PC-3 (cell line): ENCODE measurements at regions not wholly inside any gene's neighbourhood (a gene's known extent, or its start where the extent isn't known, plus 50 kb on each side); places are given as distances from the start of the nearest gene placed in this dataset.
"Not testable (repeated sequence)": the region's sequence is repeated elsewhere in the genome, so short reads cannot be mapped to it uniquely, and the experiment has no call there.

ENCODE experiments used
- ATAC-seq: fragments of 200-7000 bp; cut with Tn5 transposase; 2 replicates; pipeline ENCODE4 v1.9.1; 2020; ENCODE audit warnings: mild to moderate bottlenecking, moderate library complexity
- BruUV-seq: library from RNA; stranded (reverse); fragments of 400-500 nt; replicated peaks from 2 replicates; lab custom pipeline; 2021; lab: Mats Ljungman, UMichigan
- CTCF ChIA-PET: fragments of 300-600 bp; sonication (Branson Sonifier 250); formaldehyde crosslinking; loops from one replicate; lab custom pipeline; 2022; ENCODE audit warnings: antibody characterized with exemption; lab: Charles Lee
- POLR2A ChIA-PET: fragments of 300-600 bp; sonication (Branson Sonifier 250); formaldehyde crosslinking; loops from one replicate; lab custom pipeline; 2022; ENCODE audit warnings: antibody characterized with exemption; ENCODE audit not compliant: unreplicated experiment; lab: Charles Lee
- DNase-seq: peaks from one replicate; pipeline ENCODE4 v3.0.0-alpha.2; 2015
- H2AFZ ChIP-seq: fragments of 300-600 bp; sonication (generic); 2 replicates; pipeline ENCODE4 v1.6.0; 2016; ENCODE audit warnings: antibody characterized with exemption, low read length
- H3F3A ChIP-seq: fragments of 300-600 bp; sonication (generic); one replicate; pipeline ENCODE4 v1.6.0; 2017; ENCODE audit warnings: antibody characterized with exemption, low read length, control low read depth, mild to moderate bottlenecking; ENCODE audit not compliant: unreplicated experiment
- H3K27ac ChIP-seq: fragments of 300-600 bp; sonication (generic); 2 replicates; pipeline ENCODE4 v1.5.1; 2016; ENCODE audit warnings: mild to moderate bottlenecking, low read length
- H3K27me3 ChIP-seq: fragments of 300-600 bp; sonication (generic); 2 replicates; pipeline ENCODE4 v1.6.1; 2016; ENCODE audit warnings: low read length, mixed read lengths
- H3K36me3 ChIP-seq: fragments of 300-600 bp; sonication (generic); 2 replicates; pipeline ENCODE4 v1.6.1; 2016; ENCODE audit warnings: low read depth, mixed run types, low read length, mixed read lengths
- H3K4me1 ChIP-seq: fragments of 300-600 bp; sonication (generic); 2 replicates; pipeline ENCODE4 v1.5.1; 2016; ENCODE audit warnings: low read length; ENCODE audit not compliant: insufficient read depth
- H3K4me2 ChIP-seq: fragments of 300-600 bp; sonication (generic); 2 replicates; pipeline ENCODE4 v1.6.0; 2016; ENCODE audit warnings: low read length
- H3K4me3 ChIP-seq: fragments of 300-600 bp; sonication (generic); 2 replicates; pipeline ENCODE4 v1.5.1; 2016; ENCODE audit warnings: mild to moderate bottlenecking, low read length, mixed read lengths
- H3K79me2 ChIP-seq: fragments of 300-600 bp; sonication (generic); 2 replicates; pipeline ENCODE4 v1.6.1; 2017; ENCODE audit warnings: low read length, mixed read lengths
- H3K9ac ChIP-seq: fragments of 300-600 bp; sonication (generic); 2 replicates; pipeline ENCODE4 v1.6.0; 2016; ENCODE audit warnings: mild to moderate bottlenecking, low read length
- H3K9me2 ChIP-seq: fragments of 300-600 bp; sonication (generic); replicated peaks from 2 replicates; pipeline ENCODE4 v1.6.1; 2016; ENCODE audit warnings: mixed run types, low read length, mixed read lengths
- H3K9me3 ChIP-seq: fragments of 300-600 bp; sonication (generic); 2 replicates; pipeline ENCODE4 v1.6.1; 2016; ENCODE audit warnings: low read length, mixed read lengths
- H4K20me1 ChIP-seq: fragments of 300-600 bp; sonication (generic); 2 replicates; pipeline ENCODE4 v1.6.1; 2016; ENCODE audit warnings: low read length, mixed read lengths
- CTCF ChIP-seq: fragments of 300-600 bp; sonication (generic); conservative IDR thresholded peaks from 2 replicates; pipeline ENCODE4 v1.5.1; 2017; ENCODE audit warnings: antibody characterized with exemption, low read depth, mild to moderate bottlenecking, low read length
- EZH2 ChIP-seq: fragments of 300-600 bp; sonication (generic); IDR thresholded peaks from one replicate; pipeline ENCODE4 v1.6.1; 2017; ENCODE audit warnings: antibody characterized with exemption, mild to moderate bottlenecking, low read length; ENCODE audit not compliant: unreplicated experiment
- EZH2phosphoT487 ChIP-seq: fragments of 300-600 bp; sonication (generic); IDR thresholded peaks from 2 replicates; pipeline ENCODE4 v1.6.1; 2018; ENCODE audit warnings: mild to moderate bottlenecking, antibody characterized with exemption, low read length, borderline replicate concordance
- intact Hi-C: fragments of 100-400 bp; cut with micrococcal nuclease; formaldehyde crosslinking; loops from 2 replicates; pipeline ENCODE4 v1.9.0; 2023

GRCh38 chr10:91742229-91742628 lies 56.0 kb upstream of the TNKS2 start:
- no TSS peak for BruUV-seq

GRCh38 chr10:91741356-91741755 lies 56.9 kb upstream of the TNKS2 start:
- no TSS peak for BruUV-seq
- no peaks in the 10 kb centered on the region for H3K4me1 ChIP-seq
- H3K79me2 ChIP-seq = no peaks in the 10 kb centered on the region
- no peaks in the 10 kb centered on the region for H3K36me3 ChIP-seq
- ChIA-PET CTCF (no interaction called here), POLR2A (no interaction called here)
- H4K20me1 ChIP-seq = no peaks in the 10 kb centered on the region
- H3K9me2 ChIP-seq = no peaks in the 10 kb centered on the region
- TF ChIP-seq CTCF = no peak
- TF ChIP-seq EZH2 = no peak
- TF ChIP-seq EZH2phosphoT487 = no peak
- intact Hi-C loops = no loop called here
- DNase-seq (no peak), ATAC-seq (no peak)
- no peaks in the 10 kb centered on the region; the same call in 1 of the 2 replicates for H3K27me3 ChIP-seq
- H3K9me3 ChIP-seq = no peaks in the 10 kb centered on the region
- no peak overlapping the region for H3K4me2 ChIP-seq
- no peaks in the 10 kb centered on the region for H3F3A ChIP-seq
- no peak overlapping the region for H3K27ac ChIP-seq
- no peak overlapping the region for H3K4me3 ChIP-seq
- no peak overlapping the region for H2AFZ ChIP-seq
- H3K9ac ChIP-seq = no peak overlapping the region

More at GRCh38 chr10:91742229-91742628, 56.0 kb upstream of the TNKS2 start:
- Histone ChIP-seq H3K9me2 (no peaks in the 10 kb centered on the region), H3K4me3 (no peak overlapping the region), H3K4me1 (no peaks in the 10 kb centered on the region), H3K9ac (no peak overlapping the region), H3F3A (no peaks in the 10 kb centered on the region), H4K20me1 (no peaks in the 10 kb centered on the region), H2AFZ (no peak overlapping the region), H3K79me2 (no peaks in the 10 kb centered on the region), H3K36me3 (no peaks in the 10 kb centered on the region), H3K27ac (no peak overlapping the region), H3K27me3 (no peaks in the 10 kb centered on the region; the same call in 1 of the 2 replicates), H3K9me3 (no peaks in the 10 kb centered on the region), H3K4me2 (no peak overlapping the region)
- intact Hi-C loops = no loop called here
- DNase-seq = no peak
- TF ChIP-seq EZH2phosphoT487 = no peak
- TF ChIP-seq CTCF = no peak
- TF ChIP-seq EZH2 = no peak
- ATAC-seq = no peak
- ChIA-PET CTCF (no interaction called here), POLR2A (no interaction called here)

- no peaks in the 10 kb centered on the region for H3K79me2 ChIP-seq
- H2AFZ ChIP-seq = no peak overlapping the region
- intact Hi-C loops = no loop called here
- DNase-seq = no peak
- POLR2A ChIA-PET = no interaction called here
- no peaks in the 10 kb centered on the region for H3K9me3 ChIP-seq
- no peak for ATAC-seq
- no peak overlapping the region for H3K4me2 ChIP-seq
- no peak overlapping the region for H3K27ac ChIP-seq
- H3K9me2 ChIP-seq = no peaks in the 10 kb centered on the region
- BruUV-seq = no TSS peak
- no peak for TF ChIP-seq EZH2
- no peak for TF ChIP-seq CTCF
- TF ChIP-seq EZH2phosphoT487 = no peak
- H3K4me3 ChIP-seq = no peak overlapping the region
- no peaks in the 10 kb centered on the region; the same call in 1 of the 2 replicates for H3K27me3 ChIP-seq
- no peak overlapping the region for H3K9ac ChIP-seq
- H3F3A ChIP-seq = no peaks in the 10 kb centered on the region
- no peaks in the 10 kb centered on the region for H3K4me1 ChIP-seq
- no peaks in the 10 kb centered on the region for H3K36me3 ChIP-seq
- CTCF ChIA-PET = no interaction called here
- H4K20me1 ChIP-seq = no peaks in the 10 kb centered on the region
These were observed 57.8 kb upstream of the TNKS2 start for GRCh38 chr10:91740353-91740924.

- H3K4me3 ChIP-seq, H3K79me2 ChIP-seq, H3K9ac ChIP-seq, H3K4me2 ChIP-seq, H2AFZ ChIP-seq, H3K9me2 ChIP-seq, intact Hi-C loops, DNase-seq, H3K9me3 ChIP-seq, H3K27ac ChIP-seq, BruUV-seq, CTCF ChIA-PET, H3K36me3 ChIP-seq, H3K27me3 ChIP-seq, ATAC-seq, H3K4me1 ChIP-seq, H4K20me1 ChIP-seq, POLR2A ChIA-PET, H3F3A ChIP-seq: not testable (repeated sequence)
These were observed 66.0 kb upstream of the TNKS2 start for GRCh38 chr10:91732265-91732664.
